ENCODE measurements at regions not wholly inside any gene's neighbourhood (a gene's known extent, or its start where the extent isn't known, plus 50 kb on each side); places are given as distances from the start of the nearest gene placed in this dataset.
"Not testable (repeated sequence)": the region's sequence is repeated elsewhere in the genome, so short reads cannot be mapped to it uniquely, and the experiment has no call there.

GRCh38 chr3:106821801-106822200, 555.4 kb upstream of the CCDC54 start:
- no peak for DNase-seq (ENCODE audit: low spot score)

DNA sequence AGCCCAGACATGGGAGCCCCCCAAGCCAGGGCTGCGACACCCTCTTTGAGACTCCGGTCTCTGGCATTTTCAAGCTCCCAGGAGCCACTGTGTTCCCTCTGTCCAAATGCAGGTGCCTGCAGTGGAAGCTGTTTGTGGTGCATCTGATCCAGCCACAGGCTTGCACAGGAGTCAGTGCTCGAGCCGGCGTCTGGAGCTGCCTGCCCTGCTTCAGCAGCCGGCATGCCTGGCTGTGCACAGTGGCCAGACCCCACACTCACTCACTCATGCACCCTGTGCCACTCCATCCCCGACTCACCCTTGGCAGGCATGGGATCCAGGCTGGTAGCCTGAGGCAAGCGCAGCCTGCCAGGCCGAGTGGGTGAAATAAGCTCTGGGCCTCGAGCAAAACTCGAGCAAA, 555.0 kb upstream of the CCDC54 start:
- DNase-seq (ENCODE audit: low spot score), result no peak

DNA sequence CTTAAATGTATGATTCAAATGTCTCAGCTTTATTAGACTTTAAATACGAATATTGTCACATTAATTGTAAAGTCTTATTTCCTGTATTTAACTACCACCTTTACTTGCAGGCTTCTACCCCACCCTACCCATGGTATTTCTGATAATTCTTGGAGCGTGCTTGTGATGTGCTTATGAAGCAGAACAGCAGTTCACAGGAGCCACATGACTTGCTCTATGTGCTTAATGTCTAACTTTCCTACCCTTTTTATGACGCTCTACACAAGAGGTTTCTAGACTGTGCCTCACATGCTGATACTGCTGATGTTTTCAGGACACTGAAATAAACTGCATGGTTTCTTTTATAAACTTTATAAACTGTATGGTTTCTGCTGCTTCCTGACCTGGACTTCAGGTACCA, 553.5 kb upstream of the CCDC54 start:
- no peak for DNase-seq (ENCODE audit: low spot score)

GRCh38 chr3:106824856-106825255, 552.4 kb upstream of the CCDC54 start:
- DNase-seq (ENCODE audit: low spot score), result no peak

DNA sequence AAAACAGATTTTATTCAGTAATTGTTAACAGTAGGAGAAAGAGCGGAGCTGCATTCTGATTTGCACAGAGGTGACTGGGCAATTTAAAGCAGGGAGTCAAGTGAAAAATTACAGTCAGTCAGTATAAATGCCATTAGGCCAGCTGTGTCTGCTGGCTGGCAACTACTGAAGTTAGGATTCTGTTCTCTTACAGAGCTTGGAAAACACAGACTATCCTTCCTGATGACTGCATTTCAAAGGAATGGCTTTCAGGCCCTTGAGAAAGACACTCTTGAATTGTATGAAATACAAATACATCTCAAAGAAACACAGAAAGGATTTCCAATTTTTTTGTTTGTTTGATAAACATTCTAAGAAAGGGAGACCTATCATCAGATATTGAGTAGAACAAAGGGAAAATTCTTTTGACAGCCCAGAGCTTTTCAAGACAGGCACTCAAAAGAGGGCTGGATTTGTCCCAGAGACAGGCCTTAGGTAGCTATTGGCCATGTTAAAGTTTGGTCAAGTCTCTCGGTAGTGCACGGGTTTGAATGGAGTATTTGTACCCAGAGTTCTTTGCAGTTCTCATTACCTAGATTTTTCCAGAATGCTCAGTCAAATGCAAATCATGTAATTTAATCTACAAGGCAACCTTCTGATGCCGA, 551.2 kb upstream of the CCDC54 start:
- DNase-seq (ENCODE audit: low spot score), result no peak

DNA sequence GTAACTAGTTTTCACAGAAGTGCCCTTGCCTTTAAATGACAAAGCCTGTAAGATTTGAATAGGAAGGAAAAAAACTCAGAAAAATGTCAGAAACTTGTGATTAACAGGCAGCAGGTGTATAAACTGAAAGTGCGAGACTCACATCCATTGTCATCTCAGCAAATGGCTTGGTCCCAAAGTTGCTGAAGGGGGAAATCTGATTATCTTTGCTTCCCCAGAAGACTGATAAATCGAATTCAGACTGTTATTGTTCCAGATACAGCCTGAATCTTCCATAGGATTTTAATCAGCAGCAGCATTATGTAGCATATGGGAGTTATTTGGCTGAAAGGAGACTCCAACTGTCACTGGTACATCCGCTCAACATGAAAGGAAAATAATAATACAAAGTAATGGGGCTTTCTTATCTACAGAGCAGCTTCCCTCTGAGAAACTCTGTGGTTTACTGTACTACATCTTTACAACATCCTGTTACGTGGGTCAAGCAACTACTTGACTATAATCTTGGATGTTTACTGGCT, 550.4 kb upstream of the CCDC54 start:
- no peak for DNase-seq (ENCODE audit: low spot score)

DNA sequence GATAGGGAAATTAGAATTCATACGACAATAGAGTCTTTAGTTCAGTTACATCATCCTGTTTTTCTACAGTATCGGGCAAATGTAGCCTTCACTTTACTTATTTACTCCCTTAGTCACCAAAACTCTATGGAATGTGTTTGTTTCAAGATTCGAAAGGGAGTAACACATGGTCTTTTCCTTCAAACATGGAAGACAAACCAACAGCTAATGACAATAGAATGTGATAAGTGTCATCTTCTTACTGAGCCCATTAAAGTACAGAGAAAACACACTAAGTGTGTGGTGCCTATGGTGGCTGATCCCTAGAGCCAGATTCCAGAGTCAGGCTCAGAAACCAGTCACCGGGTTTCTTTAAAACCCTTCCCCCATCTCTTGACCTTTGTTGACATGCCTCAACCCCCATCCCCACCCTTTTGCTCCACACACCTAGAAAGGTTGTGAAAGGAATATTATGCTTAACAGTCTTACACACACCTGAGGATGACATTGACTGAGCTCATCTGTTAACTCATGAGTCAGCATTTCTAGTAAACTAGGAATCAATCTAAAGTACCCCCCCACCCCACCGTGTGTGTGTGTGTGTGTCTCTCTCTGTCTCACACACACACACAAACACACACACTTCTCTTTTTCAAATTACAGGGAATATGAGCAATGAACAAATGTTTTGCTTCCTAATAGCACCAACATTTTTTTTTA, 549.6 kb upstream of the CCDC54 start:
- no peak for DNase-seq (ENCODE audit: low spot score)

DNA sequence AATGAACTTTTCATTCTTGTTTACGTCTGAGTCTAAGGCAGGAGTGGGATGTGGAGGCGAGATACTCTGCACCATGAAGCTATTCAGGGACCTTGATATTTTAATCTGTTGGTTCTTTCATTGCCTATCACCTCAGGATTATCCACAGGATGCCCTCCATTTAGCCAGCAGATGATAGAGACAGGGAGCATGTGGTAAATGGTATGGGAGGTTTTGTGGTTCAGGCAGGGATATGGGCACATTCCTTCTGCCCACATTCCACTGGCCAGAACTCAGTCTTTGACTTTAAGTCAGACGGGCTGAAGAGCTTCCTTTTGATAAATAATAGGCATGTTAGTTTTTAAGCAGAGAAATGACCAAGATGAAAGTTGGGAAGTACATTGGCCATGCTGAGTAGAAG, 548.0 kb upstream of the CCDC54 start:
- no peak for DNase-seq (ENCODE audit: low spot score)

DNA sequence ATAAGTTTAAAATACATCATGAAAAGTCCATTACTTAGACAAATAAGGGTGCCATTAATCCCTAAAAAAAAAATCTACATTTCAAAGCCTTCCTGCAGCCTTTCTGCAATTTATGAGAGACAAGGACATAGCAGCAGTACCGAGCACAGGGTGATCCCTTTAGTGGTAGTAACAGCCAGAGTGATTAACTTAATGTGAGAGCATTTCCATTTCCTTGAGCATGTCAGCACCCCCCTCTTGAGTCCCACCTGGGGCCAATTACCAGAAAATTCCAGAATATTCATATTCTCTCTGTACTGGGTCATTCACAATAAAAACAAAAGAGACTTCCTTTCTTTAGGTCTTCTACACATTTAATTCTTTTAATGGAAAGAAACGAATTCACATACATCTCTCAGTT, 546.9 kb upstream of the CCDC54 start:
- DNase-seq (ENCODE audit: low spot score), result no peak

DNA sequence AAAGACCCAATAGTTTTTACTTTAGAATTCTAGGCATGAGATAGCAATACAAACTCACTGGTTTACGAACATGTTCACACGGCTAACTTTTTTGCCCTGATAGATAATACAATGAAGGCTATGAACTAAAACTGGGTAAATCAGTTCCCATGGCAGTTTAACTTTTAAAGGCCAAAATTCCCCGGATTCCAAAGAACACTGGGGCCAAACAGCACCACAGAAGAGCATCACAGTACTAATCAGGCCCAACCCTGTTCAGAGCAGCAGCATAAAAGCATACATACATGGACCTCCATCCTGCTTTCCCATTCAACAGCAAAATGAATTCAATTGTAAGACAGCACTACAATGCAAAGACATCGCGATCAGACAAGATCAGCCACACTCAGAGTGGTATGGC, 540.3 kb upstream of the CCDC54 start:
- no peak for DNase-seq (ENCODE audit: low spot score)

- DNase-seq (ENCODE audit: low spot score), result no peak
Measured at GRCh38 chr3:106837616-106838015, 539.6 kb upstream of the CCDC54 start.

- no peak for DNase-seq (ENCODE audit: low spot score)
Measured at GRCh38 chr3:106839576-106840280, 537.5 kb upstream of the CCDC54 start.

DNA sequence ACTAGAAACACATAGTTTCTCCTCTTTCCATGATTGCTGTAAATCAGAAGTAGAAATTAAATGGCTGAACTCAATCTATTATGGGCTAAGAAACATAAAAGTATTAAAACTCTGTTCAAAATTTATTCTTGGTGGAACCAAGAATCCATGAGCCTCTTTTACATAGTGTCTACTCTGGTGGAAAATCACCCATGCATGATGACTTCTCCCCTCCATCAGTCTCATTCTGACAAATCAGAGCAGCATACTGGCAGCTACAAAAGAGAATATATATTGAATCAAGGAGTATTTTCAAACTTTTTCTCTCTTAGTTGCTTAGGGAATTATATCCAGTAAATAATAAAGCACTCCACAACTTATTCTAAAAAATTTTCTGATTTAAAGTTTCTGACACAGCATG, 536.9 kb upstream of the CCDC54 start:
- DNase-seq (ENCODE audit: low spot score), result no peak

GRCh38 chr3:106842151-106842550, 535.1 kb upstream of the CCDC54 start:
- DNase-seq (ENCODE audit: low spot score), result no peak

DNA sequence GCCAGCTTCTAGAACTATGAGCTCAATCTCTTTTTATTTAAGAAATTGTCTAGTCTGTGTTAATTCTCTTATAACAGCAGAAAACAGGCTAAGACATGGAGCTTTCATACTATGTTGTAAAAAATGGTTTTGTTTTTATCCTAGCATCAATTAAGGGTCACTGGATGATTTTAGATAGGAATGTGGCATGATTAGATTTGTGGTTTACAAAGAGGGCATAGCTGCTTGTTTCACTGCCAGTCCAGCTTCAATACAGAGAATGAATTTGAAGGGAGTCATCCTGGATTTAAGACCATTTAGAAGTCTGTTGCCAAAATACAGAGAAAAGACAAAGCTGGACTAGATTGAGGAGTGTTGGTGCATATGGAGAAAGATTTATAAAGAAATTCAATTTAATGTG, 532.6 kb upstream of the CCDC54 start:
- DNase-seq (ENCODE audit: low spot score), result no peak

- DNase-seq (ENCODE audit: low spot score), result no peak
Measured at GRCh38 chr3:106848099-106848498, 529.1 kb upstream of the CCDC54 start.

DNA sequence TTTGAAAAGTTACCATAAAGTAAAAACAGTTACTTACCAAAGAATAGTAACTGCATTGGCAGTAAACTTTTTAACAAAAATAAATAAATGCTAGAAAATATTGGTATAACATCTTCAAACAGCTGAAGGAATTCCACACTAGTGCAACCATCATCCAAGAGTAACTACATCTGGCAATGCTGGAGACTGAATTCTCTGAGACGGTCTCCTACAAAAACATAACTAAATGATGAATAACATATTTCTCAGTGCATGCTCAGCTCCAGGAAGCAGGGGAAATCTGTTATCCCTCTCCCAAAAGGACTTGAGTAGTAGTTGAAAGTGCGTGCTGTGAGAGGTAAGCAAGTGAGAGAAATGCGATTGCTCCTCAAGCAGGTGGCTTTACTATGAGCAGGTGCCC, 526.8 kb upstream of the CCDC54 start:
- DNase-seq (ENCODE audit: low spot score), result no peak

GRCh38 chr3:106858321-106858720, 518.9 kb upstream of the CCDC54 start:
- DNase-seq (ENCODE audit: low spot score), result not testable (repeated sequence)

- DNase-seq (ENCODE audit: low spot score), result no peak
Measured at GRCh38 chr3:106860182-106860581, 517.1 kb upstream of the CCDC54 start.

DNA sequence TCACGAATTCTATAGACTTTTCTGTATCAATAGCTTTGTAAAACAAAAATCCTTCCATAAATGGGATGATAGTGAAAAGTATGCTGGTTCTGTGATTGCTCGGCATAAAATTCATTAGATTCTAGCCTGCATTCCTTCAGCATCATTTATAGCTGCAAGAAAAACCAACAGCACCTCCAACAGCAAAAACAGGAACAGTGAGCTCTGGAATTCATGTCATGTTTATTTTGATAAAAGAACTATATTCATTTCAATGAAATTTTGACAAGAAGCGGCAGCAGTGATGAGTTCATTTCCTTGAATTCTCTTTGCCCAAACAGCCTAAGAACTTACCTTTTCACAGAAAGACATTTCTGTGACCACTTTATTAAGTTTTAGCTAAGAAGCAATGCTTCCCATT, 515.2 kb upstream of the CCDC54 start:
- no peak for DNase-seq (ENCODE audit: low spot score)

DNA sequence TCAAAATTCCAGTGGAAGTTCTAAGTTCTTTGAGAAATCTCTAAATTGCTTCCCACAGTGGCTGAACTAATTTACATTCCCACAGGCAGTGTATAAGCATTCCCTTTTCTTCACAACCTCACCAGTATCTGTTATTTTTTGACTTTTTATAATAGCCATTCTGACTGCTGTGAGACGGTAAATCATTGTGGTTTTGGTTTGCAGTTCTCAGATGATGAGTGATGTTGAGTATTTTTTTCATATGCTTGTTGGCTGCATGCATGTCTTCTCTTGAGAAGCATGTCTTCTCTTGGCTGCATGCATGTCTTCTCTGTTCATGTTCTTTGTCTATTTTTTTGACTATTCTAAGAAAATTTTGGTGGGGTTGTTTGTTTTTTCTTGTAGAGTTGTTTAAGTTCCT, 499.6 kb upstream of the CCDC54 start:
- DNase-seq (ENCODE audit: low spot score), result no peak

- no peak for DNase-seq (ENCODE audit: low spot score)
Measured at GRCh38 chr3:106880206-106880605, 497.0 kb upstream of the CCDC54 start.

- DNase-seq (ENCODE audit: low spot score), result no peak
Measured at GRCh38 chr3:106881186-106881585, 496.1 kb upstream of the CCDC54 start.
